ENCODE measurements at regions not wholly inside any gene's neighbourhood (a gene's known extent, or its start where the extent isn't known, plus 50 kb on each side); places are given as distances from the start of the nearest gene placed in this dataset.

GRCh38 chr7:25926451-25926850 is 225.5 kb upstream of the NFE2L3 start:
- no peak for TF ChIP-seq CTCF (IDR thresholded peaks at IDR 0.05)
- TF ChIP-seq POLR2AphosphoS5 (IDR thresholded peaks at IDR 0.05) = no peak
- no peak for TF ChIP-seq EP300 (IDR thresholded peaks at IDR 0.05)
